ENCODE measurements at regions not wholly inside any gene's neighbourhood (a gene's known extent, or its start where the extent isn't known, plus 50 kb on each side); places are given as distances from the start of the nearest gene placed in this dataset.

- Histone ChIP-seq H3K4me2 (ENCODE audit: insufficient read depth, low read length) (no peak overlapping the region), H3K27me3 (ENCODE audit: insufficient read depth, low read length, poor library complexity) (no peaks in the 10 kb centered on the region), H3K36me3 (ENCODE audit: insufficient read depth, low read length) (no peaks in the 10 kb centered on the region), H3K4me1 (ENCODE audit: insufficient read depth, low read length) (no peaks in the 10 kb centered on the region), H2AFZ (ENCODE audit: low read depth, low read length) (no peak overlapping the region), H3K79me2 (ENCODE audit: insufficient read depth, low read length) (no peaks in the 10 kb centered on the region), H3K27ac (ENCODE audit: low read length) (no peak overlapping the region), H3K9ac (ENCODE audit: low read depth, low read length) (no peak overlapping the region), H3K9me3 (ENCODE audit: insufficient read depth, low read length, severe bottlenecking) (no peaks in the 10 kb centered on the region), H4K20me1 (ENCODE audit: insufficient read depth, low read length) (no peaks in the 10 kb centered on the region), H3K4me3 (ENCODE audit: low read depth in 1 of 2, low read length in 2 of 2) (no peak overlapping the region)
- no peak for DNase-seq
- ATAC-seq (ENCODE audit: insufficient read depth, low read depth) = no peak
- TF ChIP-seq, protein P1, sequence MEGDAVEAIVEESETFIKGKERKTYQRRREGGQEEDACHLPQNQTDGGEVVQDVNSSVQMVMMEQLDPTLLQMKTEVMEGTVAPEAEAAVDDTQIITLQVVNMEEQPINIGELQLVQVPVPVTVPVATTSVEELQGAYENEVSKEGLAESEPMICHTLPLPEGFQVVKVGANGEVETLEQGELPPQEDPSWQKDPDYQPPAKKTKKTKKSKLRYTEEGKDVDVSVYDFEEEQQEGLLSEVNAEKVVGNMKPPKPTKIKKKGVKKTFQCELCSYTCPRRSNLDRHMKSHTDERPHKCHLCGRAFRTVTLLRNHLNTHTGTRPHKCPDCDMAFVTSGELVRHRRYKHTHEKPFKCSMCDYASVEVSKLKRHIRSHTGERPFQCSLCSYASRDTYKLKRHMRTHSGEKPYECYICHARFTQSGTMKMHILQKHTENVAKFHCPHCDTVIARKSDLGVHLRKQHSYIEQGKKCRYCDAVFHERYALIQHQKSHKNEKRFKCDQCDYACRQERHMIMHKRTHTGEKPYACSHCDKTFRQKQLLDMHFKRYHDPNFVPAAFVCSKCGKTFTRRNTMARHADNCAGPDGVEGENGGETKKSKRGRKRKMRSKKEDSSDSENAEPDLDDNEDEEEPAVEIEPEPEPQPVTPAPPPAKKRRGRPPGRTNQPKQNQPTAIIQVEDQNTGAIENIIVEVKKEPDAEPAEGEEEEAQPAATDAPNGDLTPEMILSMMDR (IDR thresholded peaks at IDR 0.05; ENCODE audit: borderline replicate concordance, extremely low read depth, low read length, poor library complexity, severe bottlenecking) = no peak
- TF ChIP-seq EZH2 (IDR thresholded peaks at IDR 0.05; ENCODE audit: borderline replicate concordance, low read depth, low read length, severe bottlenecking) = no peak
These were observed 132.2 kb upstream of the ASTN2 start for GRCh38 chr9:117546894-117547678.

DNA sequence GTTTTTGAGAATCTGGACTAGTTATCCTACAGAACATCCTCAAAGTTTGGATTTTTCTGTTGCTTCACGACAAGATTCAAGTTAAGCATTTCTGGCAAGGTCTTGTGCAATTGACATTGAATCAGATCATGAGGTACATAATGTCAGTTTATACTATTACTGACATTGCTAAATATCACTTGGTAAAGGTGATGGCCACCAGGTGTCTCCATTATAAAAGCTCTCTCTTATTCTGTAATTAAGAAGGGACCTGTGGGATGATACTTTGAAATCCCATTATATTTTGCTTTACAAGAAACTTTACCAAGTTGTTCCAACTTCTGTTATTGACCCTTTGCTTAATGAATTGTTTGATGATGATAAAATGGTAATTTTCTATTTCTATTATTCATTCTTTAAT, 131.0 kb upstream of the ASTN2 start:
- no peak for DNase-seq

DNA sequence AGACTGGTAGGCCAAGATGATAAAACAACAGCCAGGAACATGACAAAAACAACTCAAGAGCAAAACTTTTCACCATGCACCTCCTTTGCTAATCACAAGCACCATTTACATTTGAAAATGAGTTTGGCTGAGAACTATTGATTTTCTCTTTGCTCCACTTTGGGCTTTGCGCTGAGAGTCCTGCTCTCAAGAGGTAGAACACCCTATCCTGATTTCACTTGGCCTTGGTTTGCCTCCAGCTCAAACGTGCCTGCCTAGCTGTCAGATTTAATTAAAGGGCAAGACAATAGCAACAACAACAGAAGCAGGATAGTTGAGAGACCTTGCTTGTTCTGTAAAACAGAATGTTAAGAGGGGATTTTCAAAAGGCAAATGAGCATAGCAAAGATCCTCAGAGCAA, 128.2 kb upstream of the ASTN2 start:
- no peaks in the 10 kb centered on the region for H3K36me3 ChIP-seq (ENCODE audit: insufficient read depth, low read length)
- TF ChIP-seq, protein P1 (IDR thresholded peaks at IDR 0.05; ENCODE audit: borderline replicate concordance, extremely low read depth, low read length, poor library complexity, severe bottlenecking) = no peak
- no peak for TF ChIP-seq EZH2 (IDR thresholded peaks at IDR 0.05; ENCODE audit: borderline replicate concordance, low read depth, low read length, severe bottlenecking)
- ATAC-seq (ENCODE audit: insufficient read depth, low read depth) = no peak
- peak overlapping the region; percentile 5; the same call in 1 of the 2 replicates for H2AFZ ChIP-seq (ENCODE audit: low read depth, low read length)
- DNase-seq = no peak
- no peaks in the 10 kb centered on the region for H4K20me1 ChIP-seq (ENCODE audit: insufficient read depth, low read length)
- H3K4me3 ChIP-seq (ENCODE audit: low read depth in 1 of 2, low read length in 2 of 2) = no peak overlapping the region
- no peak overlapping the region for H3K9ac ChIP-seq (ENCODE audit: low read depth, low read length)
- H3K4me1 ChIP-seq (ENCODE audit: insufficient read depth, low read length) = no peaks in the 10 kb centered on the region
- no peak overlapping the region for H3K4me2 ChIP-seq (ENCODE audit: insufficient read depth, low read length)
- no peaks in the 10 kb centered on the region for H3K27me3 ChIP-seq (ENCODE audit: insufficient read depth, low read length, poor library complexity)
- no peak overlapping the region for H3K27ac ChIP-seq (ENCODE audit: low read length)
- H3K9me3 ChIP-seq (ENCODE audit: insufficient read depth, low read length, severe bottlenecking) = no peaks in the 10 kb centered on the region
- no peaks in the 10 kb centered on the region for H3K79me2 ChIP-seq (ENCODE audit: insufficient read depth, low read length)

More for the DNA sequence above, 131.0 kb upstream of the ASTN2 start:
- no peak overlapping the region for H2AFZ ChIP-seq (ENCODE audit: low read depth, low read length)
- no peak for ATAC-seq (ENCODE audit: insufficient read depth, low read depth)
- no peak overlapping the region for H3K4me2 ChIP-seq (ENCODE audit: insufficient read depth, low read length)
- no peaks in the 10 kb centered on the region for H3K79me2 ChIP-seq (ENCODE audit: insufficient read depth, low read length)
- H4K20me1 ChIP-seq (ENCODE audit: insufficient read depth, low read length) = no peaks in the 10 kb centered on the region
- no peaks in the 10 kb centered on the region for H3K4me1 ChIP-seq (ENCODE audit: insufficient read depth, low read length)
- H3K27ac ChIP-seq (ENCODE audit: low read length) = no peak overlapping the region
- TF ChIP-seq EZH2 (IDR thresholded peaks at IDR 0.05; ENCODE audit: borderline replicate concordance, low read depth, low read length, severe bottlenecking) = no peak
- TF ChIP-seq, protein P1 (IDR thresholded peaks at IDR 0.05; ENCODE audit: borderline replicate concordance, extremely low read depth, low read length, poor library complexity, severe bottlenecking) = no peak
- H3K9ac ChIP-seq (ENCODE audit: low read depth, low read length) = no peak overlapping the region
- H3K4me3 ChIP-seq (ENCODE audit: low read depth in 1 of 2, low read length in 2 of 2) = no peak overlapping the region
- no peaks in the 10 kb centered on the region for H3K9me3 ChIP-seq (ENCODE audit: insufficient read depth, low read length, severe bottlenecking)
- no peaks in the 10 kb centered on the region for H3K27me3 ChIP-seq (ENCODE audit: insufficient read depth, low read length, poor library complexity)
- no peaks in the 10 kb centered on the region for H3K36me3 ChIP-seq (ENCODE audit: insufficient read depth, low read length)
